Psoas muscle (tissue), 7 donors: ENCODE measurements at regions not wholly inside any gene's neighbourhood (a gene's known extent, or its start where the extent isn't known, plus 50 kb on each side); places are given as distances from the start of the nearest gene placed in this dataset.

ENCODE experiments used
- ATAC-seq, 4 donors: fragments of 200-7000 bp; cut with Tn5 transposase; one replicate each; pipeline ENCODE4 v1.9.1; 2020; ENCODE audit warnings: moderate library complexity in 3 of 4, mild to moderate bottlenecking in 2 of 4
- DNase-seq, 2 donors: peaks; one replicate each; pipeline ENCODE4 v3.0.0-alpha.2; 2020
- H3K27ac ChIP-seq: fragments of 200-600 bp; one replicate; pipeline ENCODE4 v1.8.0; 2022
- H3K27me3 ChIP-seq, 3 donors: fragments of 200-600 bp in 1 of 3; one replicate each; pipeline versions ENCODE4 v1.6.1 to v1.8.0; 2013 to 2022; ENCODE audit warnings: low read length in 2 of 3, mild to moderate bottlenecking in 2 of 3, moderate library complexity in 1 of 3; ENCODE audit not compliant: insufficient read depth in 3 of 3
- H3K36me3 ChIP-seq, 2 donors: fragments of 200-600 bp in 1 of 2; one replicate each; pipeline versions ENCODE4 v1.6.1 to v1.8.0; 2013 to 2022; ENCODE audit warnings: low read depth in 1 of 2, mild to moderate bottlenecking in 1 of 2, moderate library complexity in 1 of 2; ENCODE audit not compliant: insufficient read depth in 1 of 2
- H3K4me1 ChIP-seq: fragments of 200-600 bp; one replicate; pipeline ENCODE4 v1.8.0; 2022
- H3K4me3 ChIP-seq: fragments of 200-600 bp; one replicate; pipeline ENCODE4 v1.8.0; 2022; ENCODE audit warnings: mild to moderate bottlenecking
- H3K9me3 ChIP-seq: fragments of 200-600 bp; one replicate; pipeline ENCODE4 v1.8.0; 2022
- WGBS, 3 donors: extraction: QIAGEN DNeasy Blood & Tissue Kit; methylation state at CpG; one replicate each; pipeline versions ENCODE4 v1.1.6 to v1.1.7; 2013; 5-methylcytosine and 5-hydroxymethylcytosine counted together
- intact Hi-C, 2 donors: fragments of 100-400 bp; cut with DNase I; formaldehyde crosslinking; loops; one replicate each; pipeline versions ENCODE4 v1.11.0 to v1.14.2; 2022
- TF ChIP-seq, protein P1 (sequence below): fragments of 200-600 bp; IDR thresholded peaks from one replicate; pipeline ENCODE4 v1.8.0; 2022; ENCODE audit warnings: antibody characterized with exemption
- donor health status: healthy with polysubstance abuse.
- donor health status: DM: no; HTN: no; CAD: no; lungs with moderate emphysema.
- donor health status: Bipolar disorder and iron deficiency.
- donor health status: healthy.
- donor health status: DM: yes; HTN: yes; CAD: no.
- donor health status: DM: no; HTN: no; CAD: no.
- donor health status: DM: yes; HTN: yes; CAD: no.

DNA sequence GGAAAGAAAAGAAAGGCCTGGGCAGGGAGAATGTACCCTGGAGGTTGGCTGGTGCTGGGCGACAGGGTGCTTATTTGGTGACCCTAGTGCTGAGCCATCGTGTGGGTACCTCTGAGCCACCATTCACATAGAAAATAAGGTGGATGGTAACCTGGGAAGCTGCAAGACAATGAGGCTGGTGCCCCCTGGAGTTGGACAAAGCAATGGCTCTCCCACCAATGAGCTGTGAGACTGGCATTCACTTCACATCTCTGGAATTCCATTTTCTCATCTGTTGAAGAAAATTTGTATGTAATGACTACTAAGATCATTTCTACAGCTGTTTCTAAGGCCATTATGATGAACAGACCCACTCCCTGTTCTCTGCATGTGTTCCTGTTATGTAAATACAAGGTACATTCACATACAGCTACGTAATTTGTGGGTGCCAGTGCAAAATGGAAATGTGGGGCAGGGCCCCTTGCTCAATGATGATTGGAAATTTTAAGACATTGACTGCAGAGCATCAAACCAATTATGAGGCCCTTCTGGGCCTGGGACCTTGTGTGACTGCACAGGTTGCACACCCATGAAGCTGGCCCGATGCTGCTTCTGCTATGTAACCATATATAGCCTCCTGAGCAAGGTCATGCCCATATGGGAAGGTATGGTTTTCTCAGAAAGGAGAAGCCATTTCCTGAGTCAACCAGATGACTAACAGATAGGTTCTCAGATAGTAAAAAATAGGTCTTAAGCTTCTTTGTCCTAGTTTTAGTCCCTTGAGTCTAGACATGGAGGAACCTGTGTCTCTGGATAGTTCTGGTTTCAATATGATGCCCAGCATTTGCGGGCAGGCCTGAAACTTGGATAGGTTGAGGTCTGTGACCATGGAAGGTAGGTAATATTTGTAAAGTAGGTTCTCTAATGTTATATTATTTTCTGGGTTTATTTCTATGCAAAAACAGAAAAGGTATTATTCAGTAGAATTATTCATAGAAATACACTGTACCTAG is 63.4 kb upstream of the IGF1 start:
- H3K27me3 ChIP-seq = peaks cover 0 to 2% (median 0%) of the 10 kb centered on the region in 3 donors
- no peak for DNase-seq
- WGBS, 3 donors = 78 to 81% (median 81%) methylated on average over 5 of the region's 5 CpGs
- H3K27ac ChIP-seq = no peak overlapping the region
- no peaks in the 10 kb centered on the region for H3K36me3 ChIP-seq
- TF ChIP-seq, protein P1, sequence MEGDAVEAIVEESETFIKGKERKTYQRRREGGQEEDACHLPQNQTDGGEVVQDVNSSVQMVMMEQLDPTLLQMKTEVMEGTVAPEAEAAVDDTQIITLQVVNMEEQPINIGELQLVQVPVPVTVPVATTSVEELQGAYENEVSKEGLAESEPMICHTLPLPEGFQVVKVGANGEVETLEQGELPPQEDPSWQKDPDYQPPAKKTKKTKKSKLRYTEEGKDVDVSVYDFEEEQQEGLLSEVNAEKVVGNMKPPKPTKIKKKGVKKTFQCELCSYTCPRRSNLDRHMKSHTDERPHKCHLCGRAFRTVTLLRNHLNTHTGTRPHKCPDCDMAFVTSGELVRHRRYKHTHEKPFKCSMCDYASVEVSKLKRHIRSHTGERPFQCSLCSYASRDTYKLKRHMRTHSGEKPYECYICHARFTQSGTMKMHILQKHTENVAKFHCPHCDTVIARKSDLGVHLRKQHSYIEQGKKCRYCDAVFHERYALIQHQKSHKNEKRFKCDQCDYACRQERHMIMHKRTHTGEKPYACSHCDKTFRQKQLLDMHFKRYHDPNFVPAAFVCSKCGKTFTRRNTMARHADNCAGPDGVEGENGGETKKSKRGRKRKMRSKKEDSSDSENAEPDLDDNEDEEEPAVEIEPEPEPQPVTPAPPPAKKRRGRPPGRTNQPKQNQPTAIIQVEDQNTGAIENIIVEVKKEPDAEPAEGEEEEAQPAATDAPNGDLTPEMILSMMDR = peak; percentile 8
- no peak for ATAC-seq
- H3K9me3 ChIP-seq = no peaks in the 10 kb centered on the region
- H3K4me1 ChIP-seq = no peaks in the 10 kb centered on the region
- no peak overlapping the region for H3K4me3 ChIP-seq
- intact Hi-C loops = no loop called here

DNA sequence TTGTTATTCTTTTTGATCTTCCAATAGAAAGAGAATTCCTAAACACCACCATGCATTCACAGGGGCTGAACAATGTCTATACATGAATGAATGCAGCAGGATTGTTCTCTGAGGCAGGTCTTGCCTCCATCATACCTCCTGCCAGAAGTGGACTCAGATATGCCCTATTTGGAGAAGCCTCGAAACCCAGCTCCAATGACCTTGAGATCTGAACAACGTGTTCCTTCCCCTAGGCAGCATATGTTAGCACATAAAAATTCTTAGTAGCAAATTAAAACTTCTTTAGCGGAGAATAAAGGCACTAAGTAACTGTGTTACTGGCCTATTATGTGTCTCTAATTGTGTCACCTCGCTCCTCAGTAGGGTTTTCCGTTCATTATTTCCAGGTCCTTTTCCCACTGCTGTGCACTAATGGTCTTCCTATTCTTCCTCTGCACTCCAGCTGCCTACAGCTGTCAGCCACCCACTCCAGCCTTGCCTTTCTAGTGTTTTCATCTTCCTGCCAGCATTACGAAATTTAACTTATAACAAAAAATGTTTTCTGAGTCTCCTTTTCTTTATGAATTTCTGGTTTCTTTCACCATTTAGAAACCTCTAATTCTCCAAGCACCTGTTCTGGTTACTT is 62.6 kb upstream of the IGF1 start:
- WGBS, 3 donors = 31 to 56% (median 34%) methylated on average over 6 of the region's 6 CpGs
- intact Hi-C loops = no loop called here
- Histone ChIP-seq H3K27ac (no peak overlapping the region), H3K4me1 (no peaks in the 10 kb centered on the region), H3K9me3 (no peaks in the 10 kb centered on the region), H3K4me3 (no peak overlapping the region), H3K27me3 (peaks cover 0 to 2% (median 0%) of the 10 kb centered on the region in 3 donors), H3K36me3 (no peaks in the 10 kb centered on the region)
- TF ChIP-seq, protein P1 = no peak
- ATAC-seq = no peak
- no peak for DNase-seq

DNA sequence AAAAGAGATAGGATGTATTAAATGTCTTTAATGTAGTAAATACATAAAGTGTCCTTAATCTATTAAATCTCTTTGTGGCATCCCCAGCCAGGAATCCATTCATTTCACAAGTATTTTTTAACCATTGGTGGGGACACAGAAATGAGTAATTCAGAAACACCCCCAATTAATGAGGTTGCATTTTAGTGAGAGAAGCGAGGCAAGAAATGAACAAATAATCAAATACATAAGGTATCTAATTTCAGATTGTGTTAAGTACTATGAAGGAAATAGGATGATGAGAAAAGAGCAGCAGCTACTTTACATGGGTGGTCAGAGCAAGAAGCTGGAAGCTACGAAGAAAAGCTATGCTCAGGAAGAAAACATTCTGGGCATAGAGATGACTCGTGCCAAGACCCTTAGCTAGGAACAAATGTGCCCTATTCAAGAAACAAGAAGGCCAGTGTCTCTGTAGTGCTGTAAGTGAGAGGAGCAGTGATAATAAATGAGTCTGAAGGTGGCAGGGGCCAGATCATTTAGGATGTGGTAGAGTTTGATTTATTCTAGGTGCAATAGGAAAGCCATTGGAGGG is 60.5 kb upstream of the IGF1 start:
- TF ChIP-seq, protein P1 = no peak
- no peaks in the 10 kb centered on the region for H3K9me3 ChIP-seq
- H3K36me3 ChIP-seq = no peaks in the 10 kb centered on the region
- DNase-seq = no peak
- WGBS, 3 donors = 62 to 83% (median 70%) methylated on average over 3 of the region's 3 CpGs
- intact Hi-C loops = no loop called here
- peaks cover 0 to 2% (median 0%) of the 10 kb centered on the region in 3 donors for H3K27me3 ChIP-seq
- H3K27ac ChIP-seq = no peak overlapping the region
- ATAC-seq = no peak
- H3K4me1 ChIP-seq = no peaks in the 10 kb centered on the region
- H3K4me3 ChIP-seq = no peak overlapping the region

DNA sequence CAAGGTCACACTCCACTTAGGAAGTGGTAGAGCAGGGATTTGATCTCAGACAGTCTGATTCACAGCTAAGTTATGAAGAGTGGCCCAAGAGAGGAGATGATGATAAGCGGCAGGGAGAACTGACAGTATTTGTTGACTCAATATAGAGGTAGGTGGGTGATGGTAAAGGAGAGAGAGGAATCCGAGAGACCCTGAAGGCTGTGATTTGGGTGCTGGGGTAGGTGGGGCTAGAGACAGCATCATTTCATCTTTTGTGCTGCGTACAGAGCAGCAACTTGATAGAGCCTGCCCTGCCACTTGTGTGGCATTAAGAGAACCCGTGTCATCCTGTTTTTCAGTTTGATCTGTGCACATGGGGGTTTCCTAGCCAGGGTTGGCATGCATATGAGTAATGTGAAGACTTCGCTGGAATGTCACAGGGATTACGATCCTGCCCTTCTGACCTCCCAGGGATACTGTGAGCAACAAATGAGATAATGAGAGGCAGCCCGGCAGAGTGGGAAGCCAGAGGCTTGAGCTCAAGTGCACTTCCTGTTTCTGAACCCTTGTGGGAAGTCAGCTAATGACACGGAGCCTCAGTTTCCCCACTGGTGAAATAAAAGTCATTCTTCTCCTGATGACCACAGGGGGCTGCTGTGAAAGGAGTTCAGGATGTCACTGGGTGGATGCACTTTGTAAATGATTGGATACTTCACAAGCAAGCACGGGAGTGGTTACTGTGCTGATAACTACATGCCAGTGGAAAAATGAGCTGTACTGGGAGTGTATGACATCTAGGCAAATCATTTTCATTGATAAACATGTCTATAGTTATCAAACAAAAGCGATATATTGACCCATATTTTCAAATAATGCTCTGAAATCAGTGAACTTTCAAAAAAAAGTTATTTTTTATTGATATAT is 59.5 kb upstream of the IGF1 start:
- no peak overlapping the region for H3K4me3 ChIP-seq
- H3K27me3 ChIP-seq = peaks cover 0 to 2% (median 0%) of the 10 kb centered on the region in 3 donors
- H3K36me3 ChIP-seq = no peaks in the 10 kb centered on the region
- no peak for DNase-seq
- no peak overlapping the region for H3K27ac ChIP-seq
- intact Hi-C loops = no loop called here
- peak in 2 of 4 donors; percentile 44 to 67 for ATAC-seq
- TF ChIP-seq, protein P1 = no peak
- H3K9me3 ChIP-seq = no peaks in the 10 kb centered on the region
- WGBS, 3 donors = 26 to 33% (median 32%) methylated on average over 10 of the region's 10 CpGs
- H3K4me1 ChIP-seq = no peaks in the 10 kb centered on the region
